HepG2 (cell line): ENCODE measurements at regions not wholly inside any gene's neighbourhood (a gene's known extent, or its start where the extent isn't known, plus 50 kb on each side); places are given as distances from the start of the nearest gene placed in this dataset.

Experiments used
- ARNTL ChIP-seq: sonication (generic); formaldehyde crosslinking; IDR thresholded peaks from 2 replicates; pipeline ENCODE4 v1.4.0; 2020; ENCODE audit warnings: mild to moderate bottlenecking, missing genetic modification reagents
- ASH2L ChIP-seq: fragments of 300-600, 200-600 bp; sonication (generic); IDR thresholded peaks from 2 replicates; pipeline ENCODE4 v1.7.0; 2017; ENCODE audit warnings: low read depth, mild to moderate bottlenecking, moderate library complexity, mixed read lengths, low read length; ENCODE audit not compliant: insufficient read length
- BCL6 ChIP-seq: IDR thresholded peaks from 2 replicates; pipeline ENCODE4 v1.6.1; 2016; ENCODE audit warnings: missing genetic modification reagents, missing compliant biosample characterization
- ELF1 ChIP-seq: sonication (generic); formaldehyde crosslinking; IDR thresholded peaks from 2 replicates; pipeline ENCODE4 v1.4.0; 2020; ENCODE audit warnings: missing genetic modification reagents
- ETV6 ChIP-seq: sonication (generic); formaldehyde crosslinking; conservative IDR thresholded peaks from 2 replicates; pipeline ENCODE4 v1.4.0; 2020; ENCODE audit warnings: missing genetic modification reagents
- FOXP1 ChIP-seq, 2 experiments: fragments of 450-650 bp in 1 of 2; IDR thresholded peaks; 2 replicates each; pipeline ENCODE4 v1.6.1; 2017 to 2018; ENCODE audit warnings: antibody characterized with exemption in 1 of 2
- HNF4A ChIP-seq: sonication (generic); formaldehyde crosslinking; IDR thresholded peaks from 2 replicates; pipeline ENCODE4 v1.4.0; 2020; ENCODE audit warnings: missing genetic modification reagents
- MTERF4 ChIP-seq: sonication (generic); formaldehyde crosslinking; IDR thresholded peaks from 2 replicates; pipeline ENCODE4 v1.8.0; 2023; ENCODE audit warnings: mild to moderate bottlenecking, missing genetic modification reagents
- MTF2 ChIP-seq: sonication (generic); formaldehyde crosslinking; IDR thresholded peaks from 2 replicates; pipeline ENCODE4 v1.5.0; 2020; ENCODE audit warnings: missing genetic modification reagents, borderline replicate concordance
- PAXIP1 ChIP-seq: sonication (generic); formaldehyde crosslinking; conservative IDR thresholded peaks from 2 replicates; pipeline ENCODE4 v1.4.0; 2020; ENCODE audit warnings: mild to moderate bottlenecking, missing genetic modification reagents, moderate library complexity
- PHF8 ChIP-seq: sonication (generic); formaldehyde crosslinking; IDR thresholded peaks from 2 replicates; pipeline ENCODE4 v1.5.0; 2020; ENCODE audit warnings: missing genetic modification reagents
- POGZ ChIP-seq: sonication (generic); formaldehyde crosslinking; IDR thresholded peaks from 2 replicates; pipeline ENCODE4 v1.4.0; 2020; ENCODE audit warnings: mild to moderate bottlenecking, missing genetic modification reagents
- RNF219 ChIP-seq: sonication (generic); formaldehyde crosslinking; IDR thresholded peaks from 2 replicates; pipeline ENCODE4 v1.5.0; 2020; ENCODE audit warnings: mild to moderate bottlenecking, missing genetic modification reagents
- SOX5 ChIP-seq: IDR thresholded peaks from 2 replicates; pipeline ENCODE4 v1.6.1; 2016; ENCODE audit warnings: borderline replicate concordance
- THYN1 ChIP-seq: sonication (generic); formaldehyde crosslinking; IDR thresholded peaks from 2 replicates; pipeline ENCODE4 v1.8.1; 2023; ENCODE audit warnings: low read depth, mild to moderate bottlenecking, moderate library complexity, missing genetic modification reagents, borderline replicate concordance
- ZBTB42 ChIP-seq: sonication (generic); formaldehyde crosslinking; IDR thresholded peaks from 2 replicates; pipeline ENCODE4 v1.5.0; 2020; ENCODE audit warnings: mild to moderate bottlenecking, missing genetic modification reagents
- ZBTB8A ChIP-seq: sonication (generic); formaldehyde crosslinking; IDR thresholded peaks from 2 replicates; pipeline ENCODE4 v1.4.0; 2020; ENCODE audit warnings: mild to moderate bottlenecking, low read depth, missing genetic modification reagents, borderline replicate concordance
- ZGPAT ChIP-seq: IDR thresholded peaks from 2 replicates; pipeline ENCODE4 v1.6.1; 2016; ENCODE audit warnings: mild to moderate bottlenecking
- ZMYM2 ChIP-seq: sonication (generic); formaldehyde crosslinking; IDR thresholded peaks from 2 replicates; pipeline ENCODE4 v1.8.0; 2022; ENCODE audit warnings: mild to moderate bottlenecking, missing genetic modification reagents
- ZNF138 ChIP-seq: sonication (generic); formaldehyde crosslinking; IDR thresholded peaks from 2 replicates; pipeline ENCODE4 v1.5.0; 2020; ENCODE audit warnings: mild to moderate bottlenecking, low read depth, missing genetic modification reagents
- ZNF264 ChIP-seq: sonication (generic); formaldehyde crosslinking; IDR thresholded peaks from 2 replicates; pipeline ENCODE4 v1.4.0; 2020; ENCODE audit warnings: missing genetic modification reagents
- ZNF296 ChIP-seq: sonication (generic); formaldehyde crosslinking; conservative IDR thresholded peaks from 2 replicates; pipeline ENCODE4 v1.5.0; 2020; ENCODE audit warnings: mild to moderate bottlenecking, missing genetic modification reagents
- ZNF337 ChIP-seq: sonication (generic); formaldehyde crosslinking; IDR thresholded peaks from 2 replicates; pipeline ENCODE4 v1.5.1; 2020; ENCODE audit warnings: missing genetic modification reagents, low read depth, mild to moderate bottlenecking, borderline replicate concordance
- ZNF747 ChIP-seq: sonication (generic); formaldehyde crosslinking; IDR thresholded peaks from 2 replicates; pipeline ENCODE4 v1.8.1; 2023; ENCODE audit warnings: missing genetic modification reagents, mild to moderate bottlenecking, borderline replicate concordance

GRCh38 chr10:112896273-112896672, 53.8 kb upstream of the TCF7L2 start (continued):
- TF ChIP-seq FOXP1 (IDR thresholded peaks at IDR 0.05) (no peak), FOXP1 (CRISPR knock-in tag; IDR thresholded peaks at IDR 0.05) (peak; percentile 34; the same call in 1 of the 2 replicates), ASH2L (peak; percentile 25), BCL6 (CRISPR knock-in tag) (peak; percentile 17; the same call in 1 of the 2 replicates), ZBTB42 (CRISPR knock-in tag) (no peak), ZNF138 (CRISPR knock-in tag) (no peak), ZBTB8A (CRISPR knock-in tag) (no peak), ZNF264 (CRISPR knock-in tag) (0 out of 2 replicates have a peak, but pooled peaks have one; percentile 29), RNF219 (CRISPR knock-in tag) (no peak), ZGPAT (CRISPR knock-in tag) (0 out of 2 replicates have a peak, but pooled peaks have one; percentile 52), MTERF4 (CRISPR knock-in tag) (no peak), PHF8 (CRISPR knock-in tag) (no peak), PAXIP1 (CRISPR knock-in tag) (peak; percentile 61), ZNF337 (CRISPR knock-in tag) (no peak), SOX5 (peak; percentile 59; the same call in 1 of the 2 replicates), ETV6 (CRISPR knock-in tag) (no peak), ZNF296 (no peak), ZNF747 (CRISPR knock-in tag) (no peak), ARNTL (CRISPR knock-in tag) (no peak), ELF1 (no peak), ZMYM2 (CRISPR knock-in tag) (peak; percentile 57; the same call in 1 of the 2 replicates), POGZ (CRISPR knock-in tag) (peak; percentile 74), HNF4A (CRISPR knock-in tag) (peak; percentile 96), THYN1 (no peak), MTF2 (no peak)
